Upper lobe of left lung (tissue), 4 donors: ENCODE measurements at regions not wholly inside any gene's neighbourhood (a gene's known extent, or its start where the extent isn't known, plus 50 kb on each side); places are given as distances from the start of the nearest gene placed in this dataset.

Experiments used
- EP300 ChIP-seq, 4 donors: sonication (generic); formaldehyde crosslinking; IDR thresholded peaks; one replicate each; pipeline ENCODE4 v1.5.1; 2017; ENCODE audit warnings: antibody characterized with exemption in 4 of 4, control low read depth in 2 of 4
- POLR2A ChIP-seq, 4 donors: fragments of 450-650 bp; IDR thresholded peaks; one replicate each; pipeline ENCODE4 v1.5.1; 2016 to 2017; ENCODE audit warnings: antibody characterized with exemption in 4 of 4, mild to moderate bottlenecking in 2 of 4
- POLR2AphosphoS5 ChIP-seq, 2 donors: sonication (generic); formaldehyde crosslinking; IDR thresholded peaks; one replicate each; pipeline ENCODE4 v1.5.1; 2017; ENCODE audit warnings: antibody characterized with exemption in 2 of 2
- TF ChIP-seq, protein P1 (sequence below), 6 experiments: fragments of 450-650 bp in 4 of 6; fragments of 200-600 bp in 2 of 6; sonication (generic) in 2 of 6; IDR thresholded peaks; one replicate each; pipeline ENCODE4 v1.5.1; 2016 to 2019; ENCODE audit warnings: antibody characterized with exemption in 6 of 6

DNA sequence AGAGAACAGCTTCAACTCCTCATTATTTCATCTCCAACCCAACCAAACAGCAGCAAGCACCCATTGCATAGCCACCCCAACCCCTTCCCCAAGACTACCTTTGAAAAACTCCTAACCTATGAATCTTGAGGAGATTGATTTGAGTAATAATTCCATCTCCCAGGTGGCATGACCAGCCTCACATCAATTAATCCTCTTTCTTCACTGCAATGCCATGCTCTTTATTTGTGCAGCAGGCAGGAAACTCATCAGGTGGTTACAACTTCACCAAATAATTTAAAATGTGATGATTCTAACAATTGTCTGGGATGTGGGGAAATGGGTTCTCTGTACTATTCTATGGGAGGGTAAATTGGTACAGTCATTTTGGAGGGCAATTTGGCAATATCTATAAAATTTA lies 68.1 kb upstream of the POMGNT2 start:
- TF ChIP-seq POLR2A (IDR thresholded peaks at IDR 0.05) = no peak
- TF ChIP-seq POLR2AphosphoS5 (IDR thresholded peaks at IDR 0.05) = no peak
- TF ChIP-seq EP300 (IDR thresholded peaks at IDR 0.05) = no peak
- TF ChIP-seq, protein P1, sequence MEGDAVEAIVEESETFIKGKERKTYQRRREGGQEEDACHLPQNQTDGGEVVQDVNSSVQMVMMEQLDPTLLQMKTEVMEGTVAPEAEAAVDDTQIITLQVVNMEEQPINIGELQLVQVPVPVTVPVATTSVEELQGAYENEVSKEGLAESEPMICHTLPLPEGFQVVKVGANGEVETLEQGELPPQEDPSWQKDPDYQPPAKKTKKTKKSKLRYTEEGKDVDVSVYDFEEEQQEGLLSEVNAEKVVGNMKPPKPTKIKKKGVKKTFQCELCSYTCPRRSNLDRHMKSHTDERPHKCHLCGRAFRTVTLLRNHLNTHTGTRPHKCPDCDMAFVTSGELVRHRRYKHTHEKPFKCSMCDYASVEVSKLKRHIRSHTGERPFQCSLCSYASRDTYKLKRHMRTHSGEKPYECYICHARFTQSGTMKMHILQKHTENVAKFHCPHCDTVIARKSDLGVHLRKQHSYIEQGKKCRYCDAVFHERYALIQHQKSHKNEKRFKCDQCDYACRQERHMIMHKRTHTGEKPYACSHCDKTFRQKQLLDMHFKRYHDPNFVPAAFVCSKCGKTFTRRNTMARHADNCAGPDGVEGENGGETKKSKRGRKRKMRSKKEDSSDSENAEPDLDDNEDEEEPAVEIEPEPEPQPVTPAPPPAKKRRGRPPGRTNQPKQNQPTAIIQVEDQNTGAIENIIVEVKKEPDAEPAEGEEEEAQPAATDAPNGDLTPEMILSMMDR (IDR thresholded peaks at IDR 0.05) = no peak
